Heart right ventricle (tissue), 16 donors: ENCODE measurements at regions not wholly inside any gene's neighbourhood (a gene's known extent, or its start where the extent isn't known, plus 50 kb on each side); places are given as distances from the start of the nearest gene placed in this dataset.

Source experiments
- ATAC-seq, 8 donors: fragments of 200-7000 bp; cut with Tn5 transposase; one replicate each; pipeline ENCODE4 v1.9.1; 2020; ENCODE audit warnings: mild to moderate bottlenecking in 8 of 8, moderate library complexity in 8 of 8, moderate number of reproducible peaks in 1 of 8
- DNase-seq, 2 donors: peaks; one replicate each; pipeline ENCODE4 v3.0.0-alpha.2; 2020
- H3K27ac ChIP-seq, 10 donors: fragments of 200-600 bp; sonication (generic) in 2 of 10; one replicate each; pipeline versions ENCODE4 v1.5.0 to v1.8.0; 2020 to 2022; ENCODE audit warnings: mild to moderate bottlenecking in 3 of 10
- H3K27me3 ChIP-seq, 7 donors: fragments of 200-600 bp; one replicate each; pipeline ENCODE4 v1.8.0; 2021 to 2022; ENCODE audit warnings: mild to moderate bottlenecking in 2 of 7
- H3K36me3 ChIP-seq, 9 donors: fragments of 200-600 bp; sonication (generic) in 1 of 9; one replicate each; pipeline versions ENCODE4 v1.5.0 to v1.8.0; 2020 to 2022; ENCODE audit warnings: mild to moderate bottlenecking in 2 of 9
- H3K4me1 ChIP-seq, 9 donors: fragments of 200-600 bp; sonication (generic) in 1 of 9; one replicate each; pipeline versions ENCODE4 v1.5.0 to v1.8.0; 2020 to 2022; ENCODE audit warnings: mild to moderate bottlenecking in 4 of 9
- H3K4me3 ChIP-seq, 10 donors: fragments of 200-600 bp; sonication (generic) in 2 of 10; one replicate each; pipeline versions ENCODE4 v1.5.0 to v1.8.0; 2020 to 2022; ENCODE audit warnings: mild to moderate bottlenecking in 7 of 10, moderate library complexity in 2 of 10
- H3K9me3 ChIP-seq, 11 donors: fragments of 200-600 bp in 10 of 11; sonication (generic) in 2 of 11; one replicate each; pipeline versions ENCODE4 v1.5.0 to v1.8.0; 2013 to 2022; ENCODE audit warnings: mild to moderate bottlenecking in 2 of 11, control low read depth in 1 of 11, moderate library complexity in 1 of 11
- CTCF ChIP-seq, 9 donors: fragments of 200-600 bp; sonication (generic) in 2 of 9; IDR thresholded peaks; one replicate each; pipeline versions ENCODE4 v1.5.0 to v1.8.0; 2021 to 2022; ENCODE audit warnings: antibody characterized with exemption in 9 of 9, mild to moderate bottlenecking in 5 of 9, moderate library complexity in 1 of 9
- WGBS, 2 donors: extraction: QIAGEN DNeasy Blood & Tissue Kit; methylation state at CpG; one replicate each; pipeline ENCODE4 v1.1.7; 2013; ENCODE audit warnings: inconsistent platforms in 1 of 2; 5-methylcytosine and 5-hydroxymethylcytosine counted together
- intact Hi-C, 10 donors: fragments of 100-400 bp; cut with DNase I; formaldehyde crosslinking; loops; one replicate each; pipeline versions ENCODE4 v1.11.1 to v1.14.2; 2022
- donor health status: Arrhythmogenic right ventricular cardiomyopathy.
- donor health status: ischemic (EF 13 %, LVEDD 7.1; RV severe dilation, severe dysfunction).
- donor health status: healthy with polysubstance abuse.
- donor health status: DM: no; HTN: yes; CAD: no.
- donor health status: DM: no; HTN: no; CAD: no.
- donor health status: ischemic (EF 25% LVEDD 6.9; RV normal size, moderate dysfunction).
- donor health status: ischemic (EF 25% LVEDD 5.7; RV mildly dilated, moderate dysfunction).
- donor health status: healthy.
- donor health status: DM: yes; HTN: yes; CAD: no.
- donor health status: Ischemic cardiomyopathy.
- donor health status: ischemic (EF 35%, LVEDD 5.7; RV mildly dilated, moderate dysfunction).
- donor health status: nonischemic (EF 11% LVEDD 7.7; RV severe dilation, severe dysfunction).
- donor health status: DM: yes; HTN: yes; CAD: no.
- donor health status: PGD.
- donor health status: ischemic (EF 29% LVEDD 5.4; RV normal size, mild dysfunction).
- donor health status: nonischemic (EF 23%, LVEDD 6.1; RV moderate dilation, normal function).

- Histone ChIP-seq H3K4me1 (peaks cover 0 to 3% (median 0%) of the 10 kb centered on the region in 9 donors), H3K27me3 (no peaks in the 10 kb centered on the region), H3K27ac (no peak overlapping the region), H3K9me3 (no peaks in the 10 kb centered on the region), H3K4me3 (no peak overlapping the region), H3K36me3 (no peaks in the 10 kb centered on the region)
- WGBS, 2 donors, result 85 to 91% methylated on average over 10 of the region's 10 CpGs
- ATAC-seq (no peak), DNase-seq (no peak)
- TF ChIP-seq CTCF (IDR thresholded peaks at IDR 0.05), result no peak
- intact Hi-C loops, result no loop called here
These were observed 78.5 kb upstream of the DLG1 start for GRCh38 chr3:197376735-197377555.

- no peak for TF ChIP-seq CTCF (IDR thresholded peaks at IDR 0.05)
- Histone ChIP-seq H3K27ac (no peak overlapping the region), H3K9me3 (no peaks in the 10 kb centered on the region), H3K27me3 (no peaks in the 10 kb centered on the region), H3K4me1 (peaks cover 0 to 5% (median 0%) of the 10 kb centered on the region in 9 donors), H3K4me3 (no peak overlapping the region), H3K36me3 (no peaks in the 10 kb centered on the region)
- DNase-seq, result no peak
- intact Hi-C loops, result no loop called here
- WGBS, 2 donors, result 93 to 96% methylated on average over 4 of the region's 4 CpGs
- ATAC-seq, result no peak
These were observed 77.6 kb upstream of the DLG1 start for GRCh38 chr3:197376020-197376419.

GRCh38 chr3:197375001-197375441 is 76.6 kb upstream of the DLG1 start:
- no peaks in the 10 kb centered on the region for H3K27me3 ChIP-seq
- no peak for DNase-seq
- H3K9me3 ChIP-seq, result no peaks in the 10 kb centered on the region
- no peak for ATAC-seq
- no peaks in the 10 kb centered on the region for H3K36me3 ChIP-seq
- 89 to 90% methylated on average over 11 of the region's 11 CpGs for WGBS, 2 donors
- no peak overlapping the region for H3K27ac ChIP-seq
- intact Hi-C loops, result no loop called here
- H3K4me1 ChIP-seq, result peaks cover 0 to 5% (median 0%) of the 10 kb centered on the region in 9 donors
- TF ChIP-seq CTCF (IDR thresholded peaks at IDR 0.05), result no peak
- no peak overlapping the region for H3K4me3 ChIP-seq

GRCh38 chr3:197373096-197373495 is 74.7 kb upstream of the DLG1 start:
- ATAC-seq, result no peak
- Histone ChIP-seq H3K27me3 (no peaks in the 10 kb centered on the region), H3K4me3 (no peak overlapping the region), H3K27ac (no peak overlapping the region), H3K4me1 (peaks cover 0 to 5% (median 0%) of the 10 kb centered on the region in 9 donors), H3K36me3 (no peaks in the 10 kb centered on the region), H3K9me3 (no peaks in the 10 kb centered on the region)
- WGBS, 2 donors, result 92 to 96% methylated on average over 8 of the region's 8 CpGs
- no peak for DNase-seq
- TF ChIP-seq CTCF (IDR thresholded peaks at IDR 0.05), result no peak
- intact Hi-C loops, result loop anchor here in 1 of 10 donors (5.0 kb wide), 1 partner anchor 86 kb away; no protein-coding TSS in a partner anchor
